C4-2B (cell line): ENCODE measurements at regions not wholly inside any gene's neighbourhood (a gene's known extent, or its start where the extent isn't known, plus 50 kb on each side); places are given as distances from the start of the nearest gene placed in this dataset.

Experiments used
- ZFX ChIP-seq: fragments of 450-650 bp; IDR thresholded peaks from 2 replicates; pipeline ENCODE4 v1.6.1; 2017
- TF ChIP-seq, protein P1 (sequence below): fragments of 450-650 bp; conservative IDR thresholded peaks from 2 replicates; pipeline ENCODE4 v1.5.1; 2017; ENCODE audit warnings: mild to moderate bottlenecking

DNA sequence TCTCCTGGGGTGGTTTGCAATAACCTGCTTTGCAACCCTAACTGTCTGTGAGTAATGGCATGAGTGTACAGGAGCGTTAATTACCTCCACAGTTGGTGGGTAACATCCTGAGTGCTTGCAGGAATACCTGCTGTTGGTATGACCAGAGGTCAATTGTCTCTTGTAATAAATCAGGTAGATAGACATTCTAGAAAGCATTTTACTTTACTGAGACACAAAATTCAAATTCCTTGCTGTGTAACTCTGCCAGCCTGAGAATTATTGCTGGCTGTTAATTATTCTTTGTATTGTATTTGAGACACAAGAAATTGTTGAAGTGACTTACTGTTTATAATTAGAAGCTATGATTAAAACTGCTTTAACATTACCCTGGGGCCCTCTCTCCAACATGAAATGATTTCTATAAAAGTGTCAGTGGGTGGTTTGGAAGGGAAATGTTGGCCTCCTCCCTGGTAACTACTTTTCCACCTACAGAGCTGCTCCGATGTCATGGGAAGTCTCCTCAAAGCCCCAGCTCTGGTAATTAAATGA is 150.8 kb upstream of the ADCY2 start:
- TF ChIP-seq, protein P1, sequence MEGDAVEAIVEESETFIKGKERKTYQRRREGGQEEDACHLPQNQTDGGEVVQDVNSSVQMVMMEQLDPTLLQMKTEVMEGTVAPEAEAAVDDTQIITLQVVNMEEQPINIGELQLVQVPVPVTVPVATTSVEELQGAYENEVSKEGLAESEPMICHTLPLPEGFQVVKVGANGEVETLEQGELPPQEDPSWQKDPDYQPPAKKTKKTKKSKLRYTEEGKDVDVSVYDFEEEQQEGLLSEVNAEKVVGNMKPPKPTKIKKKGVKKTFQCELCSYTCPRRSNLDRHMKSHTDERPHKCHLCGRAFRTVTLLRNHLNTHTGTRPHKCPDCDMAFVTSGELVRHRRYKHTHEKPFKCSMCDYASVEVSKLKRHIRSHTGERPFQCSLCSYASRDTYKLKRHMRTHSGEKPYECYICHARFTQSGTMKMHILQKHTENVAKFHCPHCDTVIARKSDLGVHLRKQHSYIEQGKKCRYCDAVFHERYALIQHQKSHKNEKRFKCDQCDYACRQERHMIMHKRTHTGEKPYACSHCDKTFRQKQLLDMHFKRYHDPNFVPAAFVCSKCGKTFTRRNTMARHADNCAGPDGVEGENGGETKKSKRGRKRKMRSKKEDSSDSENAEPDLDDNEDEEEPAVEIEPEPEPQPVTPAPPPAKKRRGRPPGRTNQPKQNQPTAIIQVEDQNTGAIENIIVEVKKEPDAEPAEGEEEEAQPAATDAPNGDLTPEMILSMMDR: no peak
- TF ChIP-seq ZFX: no peak
